Neural crest cell (in vitro differentiated cells): ENCODE measurements at regions not wholly inside any gene's neighbourhood (a gene's known extent, or its start where the extent isn't known, plus 50 kb on each side); places are given as distances from the start of the nearest gene placed in this dataset.
A peak's percentile ranks its signal among the peaks of the same experiment; 100 is the strongest.

ENCODE experiments used
- DNase-seq: peaks from one replicate; pipeline ENCODE4 v3.0.0; 2021; ENCODE audit warnings: low read depth, mixed read lengths, low spot score
- H3K27ac Mint-ChIP-seq: one replicate; pipeline ENCODE4 v1.8.0; 2021; ENCODE audit warnings: mild to moderate bottlenecking, mixed read lengths; ENCODE audit not compliant: unreplicated experiment
- H3K27me3 Mint-ChIP-seq: 2 replicates; pipeline ENCODE4 v1.8.0; 2021; ENCODE audit warnings: low read depth, mild to moderate bottlenecking, mixed read lengths
- H3K36me3 Mint-ChIP-seq: 2 replicates; pipeline ENCODE4 v1.8.0; 2021; ENCODE audit warnings: low read depth, mild to moderate bottlenecking, mixed read lengths
- H3K4me1 Mint-ChIP-seq: 2 replicates; pipeline ENCODE4 v1.8.0; 2021; ENCODE audit warnings: mixed read lengths
- H3K4me3 Mint-ChIP-seq: one replicate; pipeline ENCODE4 v1.8.0; 2021; ENCODE audit warnings: mild to moderate bottlenecking, mixed read lengths
- H3K9me3 Mint-ChIP-seq: 2 replicates; pipeline ENCODE4 v1.8.0; 2021; ENCODE audit warnings: mixed read lengths
- CTCF ChIP-seq: fragments of 200-600 bp; sonication (generic); conservative IDR thresholded peaks from 2 replicates; pipeline ENCODE4 v1.5.0; 2021; ENCODE audit warnings: antibody characterized with exemption, mild to moderate bottlenecking

GRCh38 chr6:166728884-166729530, 102.0 kb upstream of the RPS6KA2 start:
- Mint-ChIP-seq H3K27ac (peak overlapping the region; percentile 14), H3K4me1 (peaks cover 3% of the 10 kb centered on the region)

DNA sequence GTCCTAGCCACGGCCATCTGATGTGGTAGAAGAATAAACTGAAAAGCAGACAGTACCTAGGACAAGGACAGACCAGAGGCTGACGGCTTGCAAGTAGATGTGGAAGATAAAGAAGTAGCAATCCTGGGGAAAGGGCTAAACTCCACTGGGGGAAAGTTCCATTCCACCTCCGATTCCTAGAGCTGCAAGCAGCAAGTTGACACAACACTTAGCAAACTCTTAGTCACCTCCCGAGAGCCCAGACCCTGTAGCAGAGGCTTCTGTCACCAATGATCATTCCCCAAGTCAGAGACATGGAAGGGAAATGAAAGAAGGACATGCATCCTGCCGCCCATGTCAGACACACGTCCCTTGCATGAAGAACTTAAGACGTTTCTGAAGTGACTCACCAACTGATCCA, 99.2 kb upstream of the RPS6KA2 start:
- Mint-ChIP-seq H3K9me3 (no peaks in the 10 kb centered on the region), H3K27ac (no peak overlapping the region), H3K4me3 (no peak overlapping the region), H3K27me3 (no peaks in the 10 kb centered on the region), H3K36me3 (no peaks in the 10 kb centered on the region), H3K4me1 (no peaks in the 10 kb centered on the region)
- DNase-seq, result no peak
- TF ChIP-seq CTCF, result no peak

More at GRCh38 chr6:166728884-166729530, 102.0 kb upstream of the RPS6KA2 start:
- no peak for TF ChIP-seq CTCF
- no peaks in the 10 kb centered on the region for H3K27me3 Mint-ChIP-seq
- DNase-seq, result no peak
- no peaks in the 10 kb centered on the region for H3K9me3 Mint-ChIP-seq
- H3K4me3 Mint-ChIP-seq, result no peak overlapping the region
- H3K36me3 Mint-ChIP-seq, result no peaks in the 10 kb centered on the region

GRCh38 chr6:166725571-166725970, 98.5 kb upstream of the RPS6KA2 start:
- H3K4me1 Mint-ChIP-seq, result no peaks in the 10 kb centered on the region
- no peak overlapping the region for H3K27ac Mint-ChIP-seq
- no peaks in the 10 kb centered on the region for H3K9me3 Mint-ChIP-seq
- H3K27me3 Mint-ChIP-seq, result no peaks in the 10 kb centered on the region
- TF ChIP-seq CTCF, result no peak
- H3K4me3 Mint-ChIP-seq, result no peak overlapping the region
- no peak for DNase-seq
- no peaks in the 10 kb centered on the region for H3K36me3 Mint-ChIP-seq

- no peak for DNase-seq
- H3K9me3 Mint-ChIP-seq, result no peaks in the 10 kb centered on the region
- no peaks in the 10 kb centered on the region for H3K27me3 Mint-ChIP-seq
- no peaks in the 10 kb centered on the region for H3K36me3 Mint-ChIP-seq
- no peaks in the 10 kb centered on the region for H3K4me1 Mint-ChIP-seq
- no peak overlapping the region for H3K4me3 Mint-ChIP-seq
- no peak overlapping the region for H3K27ac Mint-ChIP-seq
- TF ChIP-seq CTCF, result no peak
Measured at GRCh38 chr6:166724576-166724975, 97.5 kb upstream of the RPS6KA2 start.

DNA sequence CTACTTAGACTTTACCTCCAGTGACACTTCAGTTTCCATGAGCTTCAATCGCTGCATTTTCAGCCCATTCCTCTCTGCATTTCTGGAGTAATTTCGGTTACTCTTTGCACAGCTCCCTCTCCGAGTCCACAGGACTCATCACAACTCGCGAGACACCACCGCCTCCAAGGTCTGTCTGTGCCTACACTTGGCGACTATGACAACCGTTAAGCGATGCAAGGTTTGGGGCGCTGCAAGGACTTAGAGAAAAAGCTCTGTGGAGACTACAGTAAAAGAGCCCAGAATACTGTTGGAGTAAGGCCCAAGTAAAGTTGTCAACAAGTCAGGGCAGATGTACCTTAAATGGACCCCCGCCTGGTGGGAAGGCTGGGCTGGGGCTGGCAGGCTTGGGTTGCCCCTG, 95.7 kb upstream of the RPS6KA2 start:
- H3K9me3 Mint-ChIP-seq, result no peaks in the 10 kb centered on the region
- H3K27me3 Mint-ChIP-seq, result no peaks in the 10 kb centered on the region
- no peaks in the 10 kb centered on the region for H3K4me1 Mint-ChIP-seq
- H3K4me3 Mint-ChIP-seq, result no peak overlapping the region
- no peak for TF ChIP-seq CTCF
- no peak for DNase-seq
- no peaks in the 10 kb centered on the region for H3K36me3 Mint-ChIP-seq
- H3K27ac Mint-ChIP-seq, result peak overlapping the region; percentile 29
